ENCODE measurements at regions not wholly inside any gene's neighbourhood (a gene's known extent, or its start where the extent isn't known, plus 50 kb on each side); places are given as distances from the start of the nearest gene placed in this dataset.

DNA sequence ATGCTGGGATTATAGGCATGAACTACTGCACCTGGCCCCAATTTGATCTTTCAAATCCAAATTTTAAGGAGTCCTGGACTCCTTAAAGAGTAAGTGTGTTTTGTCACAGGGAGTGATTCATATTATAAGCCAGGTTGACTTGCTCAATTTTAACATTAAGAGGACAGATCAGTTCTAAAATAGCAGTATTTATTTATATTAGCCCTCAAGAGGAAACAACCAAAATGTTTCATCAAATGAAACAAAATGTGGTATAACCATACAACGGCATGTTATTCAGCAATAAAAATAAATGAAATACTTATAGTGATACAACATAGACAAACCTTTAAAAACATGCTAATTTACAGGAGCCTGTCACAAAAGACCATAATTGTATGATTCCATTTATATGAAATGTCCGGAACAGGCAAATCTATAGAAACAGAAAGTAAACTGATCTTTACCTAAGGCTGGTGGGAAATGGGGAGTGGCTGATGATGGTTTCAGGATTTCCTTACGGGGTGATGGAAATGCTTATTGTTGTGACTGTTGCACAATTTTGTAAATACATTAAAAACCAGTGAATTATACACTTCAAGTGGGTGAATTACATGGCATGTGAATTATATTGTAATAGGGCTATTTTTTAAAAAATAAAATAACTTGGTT is 637.4 kb downstream of the MMUT start:
- ATAC-seq (ENCODE audit: low FRiP score in 2 of 2) (no peak), DNase-seq (no peak)
- Histone ChIP-seq H3K27ac (no peak overlapping the region), H3K36me3 (no peaks in the 10 kb centered on the region), H3K4me1 (no peaks in the 10 kb centered on the region), H3K4me3 (no peak overlapping the region), H3K27me3 (no peaks in the 10 kb centered on the region), H3K9me3 (no peaks in the 10 kb centered on the region)
- TF ChIP-seq EP300 (IDR thresholded peaks at IDR 0.05): no peak
- WGBS, 2 donors: 53 to 79% methylated on average over 3 of the region's 3 CpGs

DNA sequence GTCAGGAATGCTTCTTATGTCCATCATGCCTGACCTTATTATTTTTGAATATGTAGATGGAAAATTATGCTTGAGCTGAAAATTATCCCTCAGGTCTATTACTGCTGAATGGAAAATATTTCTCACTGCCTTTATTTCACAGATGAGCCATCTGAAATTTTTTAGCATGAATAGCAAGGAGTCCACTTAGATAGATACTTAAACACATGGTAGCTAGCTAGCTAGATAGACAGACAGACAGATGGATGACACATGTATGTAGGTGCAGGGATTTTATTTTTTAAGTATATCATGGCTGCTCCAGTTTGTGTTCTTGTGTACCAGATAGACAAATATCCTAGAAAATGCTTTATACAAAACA is 645.0 kb downstream of the MMUT start:
- Histone ChIP-seq H3K9me3 (no peaks in the 10 kb centered on the region), H3K27ac (no peak overlapping the region), H3K36me3 (no peaks in the 10 kb centered on the region), H3K27me3 (no peaks in the 10 kb centered on the region), H3K4me1 (no peaks in the 10 kb centered on the region), H3K4me3 (no peak overlapping the region)
- DNase-seq (no peak), ATAC-seq (ENCODE audit: low FRiP score in 2 of 2) (no peak)
- TF ChIP-seq EP300 (IDR thresholded peaks at IDR 0.05) (no peak), POLR2AphosphoS5 (IDR thresholded peaks at IDR 0.05) (no peak), POLR2A (IDR thresholded peaks at IDR 0.05) (no peak)
- TF ChIP-seq, protein P1, sequence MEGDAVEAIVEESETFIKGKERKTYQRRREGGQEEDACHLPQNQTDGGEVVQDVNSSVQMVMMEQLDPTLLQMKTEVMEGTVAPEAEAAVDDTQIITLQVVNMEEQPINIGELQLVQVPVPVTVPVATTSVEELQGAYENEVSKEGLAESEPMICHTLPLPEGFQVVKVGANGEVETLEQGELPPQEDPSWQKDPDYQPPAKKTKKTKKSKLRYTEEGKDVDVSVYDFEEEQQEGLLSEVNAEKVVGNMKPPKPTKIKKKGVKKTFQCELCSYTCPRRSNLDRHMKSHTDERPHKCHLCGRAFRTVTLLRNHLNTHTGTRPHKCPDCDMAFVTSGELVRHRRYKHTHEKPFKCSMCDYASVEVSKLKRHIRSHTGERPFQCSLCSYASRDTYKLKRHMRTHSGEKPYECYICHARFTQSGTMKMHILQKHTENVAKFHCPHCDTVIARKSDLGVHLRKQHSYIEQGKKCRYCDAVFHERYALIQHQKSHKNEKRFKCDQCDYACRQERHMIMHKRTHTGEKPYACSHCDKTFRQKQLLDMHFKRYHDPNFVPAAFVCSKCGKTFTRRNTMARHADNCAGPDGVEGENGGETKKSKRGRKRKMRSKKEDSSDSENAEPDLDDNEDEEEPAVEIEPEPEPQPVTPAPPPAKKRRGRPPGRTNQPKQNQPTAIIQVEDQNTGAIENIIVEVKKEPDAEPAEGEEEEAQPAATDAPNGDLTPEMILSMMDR (IDR thresholded peaks at IDR 0.05): no peak

DNA sequence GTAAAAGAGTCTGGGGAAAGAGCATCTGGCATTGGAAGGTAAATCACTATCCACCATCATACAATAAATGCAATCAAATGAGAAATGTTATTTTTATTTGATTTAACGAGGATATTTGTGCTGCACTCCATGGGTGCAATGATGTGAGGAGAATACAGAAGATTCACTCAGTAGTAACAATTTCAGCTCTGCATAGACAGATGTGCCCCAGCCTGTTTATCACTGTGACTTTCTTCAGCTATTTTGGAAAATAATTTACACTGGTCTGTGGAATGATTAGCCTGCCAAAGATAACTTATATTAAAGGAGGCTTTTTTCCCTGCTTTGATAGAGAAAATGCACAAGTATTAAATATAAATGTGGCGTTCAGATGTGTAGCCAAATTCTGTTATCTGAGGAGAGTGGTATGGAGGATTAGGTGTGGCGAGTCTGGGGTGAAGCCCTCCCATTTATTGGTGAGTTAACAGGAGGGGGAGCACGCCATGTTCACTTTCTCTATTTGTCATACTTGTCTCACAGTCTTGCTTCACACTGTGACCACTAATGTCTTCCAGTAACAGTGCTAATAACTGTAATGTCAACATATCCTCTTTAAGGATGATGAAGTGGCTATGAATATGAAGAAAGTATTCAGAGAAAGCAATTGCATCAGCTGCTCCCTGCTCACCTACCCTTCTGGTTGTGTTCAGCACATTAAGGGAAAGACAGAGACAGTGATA is 645.6 kb downstream of the MMUT start:
- H3K27ac ChIP-seq: no peak overlapping the region
- DNase-seq: no peak
- TF ChIP-seq POLR2AphosphoS5 (IDR thresholded peaks at IDR 0.05) (no peak), POLR2A (IDR thresholded peaks at IDR 0.05) (no peak), EP300 (IDR thresholded peaks at IDR 0.05) (no peak)
- TF ChIP-seq, protein P1 (IDR thresholded peaks at IDR 0.05): no peak
- WGBS, 2 donors: 54 to 80% methylated on average over 4 of the region's 4 CpGs
- no peaks in the 10 kb centered on the region for H3K27me3 ChIP-seq
- H3K4me1 ChIP-seq: no peaks in the 10 kb centered on the region
- no peak for ATAC-seq (ENCODE audit: low FRiP score in 2 of 2)
- no peaks in the 10 kb centered on the region for H3K9me3 ChIP-seq
- H3K36me3 ChIP-seq: no peaks in the 10 kb centered on the region
- no peak overlapping the region for H3K4me3 ChIP-seq

DNA sequence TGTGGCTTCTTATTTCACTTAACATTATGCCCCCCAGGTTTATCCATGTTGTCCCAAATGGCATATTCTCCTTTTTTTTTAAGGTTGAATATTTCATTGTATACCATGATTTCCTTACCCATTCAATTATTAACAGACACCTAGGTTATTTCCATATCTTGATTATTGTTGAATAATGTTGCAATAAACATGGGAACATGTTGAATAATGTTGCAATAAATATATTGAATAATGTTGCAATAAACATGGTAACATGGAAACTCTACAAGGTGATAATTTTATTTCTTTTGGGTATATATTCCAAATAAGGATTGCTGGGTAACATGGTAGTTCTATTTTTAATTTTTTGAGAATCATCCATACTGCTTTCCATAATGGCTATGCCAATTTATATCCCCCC is 648.1 kb downstream of the MMUT start:
- no peak for ATAC-seq (ENCODE audit: low FRiP score in 2 of 2)
- no peak overlapping the region for H3K4me3 ChIP-seq
- H3K27me3 ChIP-seq: no peaks in the 10 kb centered on the region
- H3K9me3 ChIP-seq: no peaks in the 10 kb centered on the region
- no peak for DNase-seq
- no peak overlapping the region for H3K27ac ChIP-seq
- no peaks in the 10 kb centered on the region for H3K36me3 ChIP-seq
- TF ChIP-seq POLR2A (IDR thresholded peaks at IDR 0.05) (no peak), POLR2AphosphoS5 (IDR thresholded peaks at IDR 0.05) (no peak), EP300 (IDR thresholded peaks at IDR 0.05) (no peak)
- TF ChIP-seq, protein P1 (IDR thresholded peaks at IDR 0.05): no peak
- no peaks in the 10 kb centered on the region for H3K4me1 ChIP-seq

DNA sequence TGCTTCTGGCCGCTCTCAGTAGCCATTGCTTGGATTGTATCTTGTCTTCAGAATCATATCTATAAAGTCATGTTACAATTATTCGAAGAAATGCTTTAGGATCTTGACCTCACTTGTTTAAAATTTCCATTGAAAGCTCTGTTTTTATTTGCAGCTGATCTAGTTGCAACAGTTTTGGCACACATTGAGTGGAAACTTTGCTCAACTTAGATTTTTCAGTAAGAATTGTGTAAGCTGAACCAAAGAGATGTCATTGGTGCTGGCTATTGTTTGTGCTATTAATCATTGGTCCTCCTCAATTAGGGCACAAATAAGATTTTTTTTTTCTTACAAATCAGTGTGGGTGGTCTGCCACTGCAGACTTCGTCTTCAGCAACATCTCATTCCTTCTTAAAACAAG is 649.2 kb downstream of the MMUT start:
- TF ChIP-seq POLR2AphosphoS5 (IDR thresholded peaks at IDR 0.05) (no peak), EP300 (IDR thresholded peaks at IDR 0.05) (no peak), POLR2A (IDR thresholded peaks at IDR 0.05) (no peak)
- TF ChIP-seq, protein P1 (IDR thresholded peaks at IDR 0.05): no peak

More for the DNA sequence above, 649.2 kb downstream of the MMUT start:
- Histone ChIP-seq H3K36me3 (no peaks in the 10 kb centered on the region), H3K9me3 (no peaks in the 10 kb centered on the region), H3K4me1 (no peaks in the 10 kb centered on the region), H3K4me3 (no peak overlapping the region), H3K27me3 (no peaks in the 10 kb centered on the region), H3K27ac (no peak overlapping the region)
- WGBS, 2 donors: 36 to 76% methylated on average over 3 of the region's 3 CpGs
- ATAC-seq (ENCODE audit: low FRiP score in 2 of 2) (no peak), DNase-seq (no peak)
